Sigmoid colon (tissue), 4 donors: ENCODE measurements at regions not wholly inside any gene's neighbourhood (a gene's known extent, or its start where the extent isn't known, plus 50 kb on each side); places are given as distances from the start of the nearest gene placed in this dataset.

Experiments used
- POLR2AphosphoS5 ChIP-seq, 4 donors: sonication (generic); formaldehyde crosslinking; IDR thresholded peaks; one replicate each; pipeline ENCODE4 v1.6.1; 2017; ENCODE audit warnings: antibody characterized with exemption in 4 of 4
- TF ChIP-seq, protein P1 (sequence below), 4 experiments: fragments of 450-650 bp in 3 of 4; fragments of 200-600 bp in 1 of 4; IDR thresholded peaks; one replicate each; pipeline ENCODE4 v1.5.1; 2016 to 2019; ENCODE audit warnings: antibody characterized with exemption in 4 of 4, mild to moderate bottlenecking in 3 of 4, moderate library complexity in 2 of 4

DNA sequence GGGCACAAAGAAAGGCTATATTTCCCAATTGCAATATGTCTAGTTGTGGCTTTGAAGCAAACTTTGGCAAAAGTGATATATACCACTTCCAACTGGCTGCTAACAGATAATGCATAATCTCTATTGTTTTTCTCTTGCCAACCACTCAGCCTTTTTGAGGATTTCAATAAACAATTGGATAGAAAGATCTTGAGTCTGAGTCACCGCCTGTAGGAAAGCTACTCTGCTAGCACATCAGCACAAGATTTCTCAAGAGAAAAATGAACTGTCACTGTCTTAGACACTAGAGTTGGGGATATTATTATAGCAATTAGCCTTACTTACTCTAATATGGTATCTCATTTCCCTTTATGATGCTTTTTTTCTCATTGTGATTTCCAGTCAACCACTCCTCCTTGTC is 119.7 kb downstream of the SST start:
- TF ChIP-seq, protein P1, sequence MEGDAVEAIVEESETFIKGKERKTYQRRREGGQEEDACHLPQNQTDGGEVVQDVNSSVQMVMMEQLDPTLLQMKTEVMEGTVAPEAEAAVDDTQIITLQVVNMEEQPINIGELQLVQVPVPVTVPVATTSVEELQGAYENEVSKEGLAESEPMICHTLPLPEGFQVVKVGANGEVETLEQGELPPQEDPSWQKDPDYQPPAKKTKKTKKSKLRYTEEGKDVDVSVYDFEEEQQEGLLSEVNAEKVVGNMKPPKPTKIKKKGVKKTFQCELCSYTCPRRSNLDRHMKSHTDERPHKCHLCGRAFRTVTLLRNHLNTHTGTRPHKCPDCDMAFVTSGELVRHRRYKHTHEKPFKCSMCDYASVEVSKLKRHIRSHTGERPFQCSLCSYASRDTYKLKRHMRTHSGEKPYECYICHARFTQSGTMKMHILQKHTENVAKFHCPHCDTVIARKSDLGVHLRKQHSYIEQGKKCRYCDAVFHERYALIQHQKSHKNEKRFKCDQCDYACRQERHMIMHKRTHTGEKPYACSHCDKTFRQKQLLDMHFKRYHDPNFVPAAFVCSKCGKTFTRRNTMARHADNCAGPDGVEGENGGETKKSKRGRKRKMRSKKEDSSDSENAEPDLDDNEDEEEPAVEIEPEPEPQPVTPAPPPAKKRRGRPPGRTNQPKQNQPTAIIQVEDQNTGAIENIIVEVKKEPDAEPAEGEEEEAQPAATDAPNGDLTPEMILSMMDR (IDR thresholded peaks at IDR 0.05): no peak
- TF ChIP-seq POLR2AphosphoS5 (IDR thresholded peaks at IDR 0.05): no peak
